ENCODE measurements at regions not wholly inside any gene's neighbourhood (a gene's known extent, or its start where the extent isn't known, plus 50 kb on each side); places are given as distances from the start of the nearest gene placed in this dataset.
"Not testable (repeated sequence)": the region's sequence is repeated elsewhere in the genome, so short reads cannot be mapped to it uniquely, and the experiment has no call there.

GRCh38 chr9:30065888-30066287, 2318.6 kb upstream of the ACO1 start:
- TF ChIP-seq CTCF (conservative IDR thresholded peaks at IDR 0.05): peak; percentile 59
- Histone ChIP-seq H3K36me3 (ENCODE audit: control insufficient read depth, insufficient read depth, low read length) (no peaks in the 10 kb centered on the region), H3K27me3 (ENCODE audit: control insufficient read depth, insufficient read depth, low read length, poor library complexity, severe bottlenecking) (no peaks in the 10 kb centered on the region), H3K27ac (ENCODE audit: low read depth, low read length) (no peak overlapping the region), H3K9me3 (ENCODE audit: control insufficient read depth, low read length) (no peaks in the 10 kb centered on the region), H3K9ac (ENCODE audit: extremely low read depth, low read length, poor library complexity, severe bottlenecking) (no peak overlapping the region), H3K4me3 (ENCODE audit: low read length) (no peak overlapping the region), H3K4me1 (ENCODE audit: control insufficient read depth, insufficient read depth, low read length) (peaks cover 3% of the 10 kb centered on the region)
- H3K27ac Mint-ChIP-seq: no peak overlapping the region
- no peaks in the 10 kb centered on the region for H3K27me3 Mint-ChIP-seq (ENCODE audit: insufficient read depth)
- 88 to 94% methylated on average over 3 to 8 of the region's 8 CpGs for WGBS, 2 experiments (ENCODE audit: insufficient coverage in 1 of 2, insufficient read length in 1 of 2)
- DNase-seq: no peak
- peaks cover 5% of the 10 kb centered on the region for H3K9me3 Mint-ChIP-seq
- H3K36me3 Mint-ChIP-seq (ENCODE audit: low read depth): no peaks in the 10 kb centered on the region
- H3K4me3 Mint-ChIP-seq: no peak overlapping the region
- peaks cover 11% of the 10 kb centered on the region for H3K4me1 Mint-ChIP-seq

- not testable (repeated sequence) for H3K27me3 ChIP-seq (ENCODE audit: control insufficient read depth, insufficient read depth, low read length, poor library complexity, severe bottlenecking); H3K36me3 ChIP-seq (ENCODE audit: control insufficient read depth, insufficient read depth, low read length); H3K27ac ChIP-seq (ENCODE audit: low read depth, low read length); H3K9me3 ChIP-seq (ENCODE audit: control insufficient read depth, low read length); H3K4me1 Mint-ChIP-seq; H3K36me3 Mint-ChIP-seq (ENCODE audit: low read depth); H3K4me1 ChIP-seq (ENCODE audit: control insufficient read depth, insufficient read depth, low read length); H3K27me3 Mint-ChIP-seq (ENCODE audit: insufficient read depth); H3K4me3 Mint-ChIP-seq; DNase-seq; H3K27ac Mint-ChIP-seq; H3K9ac ChIP-seq (ENCODE audit: extremely low read depth, low read length, poor library complexity, severe bottlenecking); H3K9me3 Mint-ChIP-seq; H3K4me3 ChIP-seq (ENCODE audit: low read length)
- 98% methylated on average over 3 of the region's 3 CpGs; no CpG with 5 or more reads in 1 of the 2 experiments for WGBS, 2 experiments (ENCODE audit: insufficient coverage in 1 of 2, insufficient read length in 1 of 2)
These were observed 2315.2 kb upstream of the ACO1 start for GRCh38 chr9:30069236-30069635.

GRCh38 chr9:30075022-30075421, 2309.4 kb upstream of the ACO1 start:
- Mint-ChIP-seq H3K27ac (no peak overlapping the region), H3K9me3 (no peaks in the 10 kb centered on the region), H3K4me3 (no peak overlapping the region), H3K27me3 (ENCODE audit: insufficient read depth) (no peaks in the 10 kb centered on the region), H3K36me3 (ENCODE audit: low read depth) (no peaks in the 10 kb centered on the region), H3K4me1 (no peaks in the 10 kb centered on the region)
- Histone ChIP-seq H3K27me3 (ENCODE audit: control insufficient read depth, insufficient read depth, low read length, poor library complexity, severe bottlenecking) (no peaks in the 10 kb centered on the region), H3K4me1 (ENCODE audit: control insufficient read depth, insufficient read depth, low read length) (no peaks in the 10 kb centered on the region), H3K9ac (ENCODE audit: extremely low read depth, low read length, poor library complexity, severe bottlenecking) (no peak overlapping the region), H3K27ac (ENCODE audit: low read depth, low read length) (no peak overlapping the region), H3K36me3 (ENCODE audit: control insufficient read depth, insufficient read depth, low read length) (no peaks in the 10 kb centered on the region), H3K9me3 (ENCODE audit: control insufficient read depth, low read length) (peaks cover 5% of the 10 kb centered on the region), H3K4me3 (ENCODE audit: low read length) (no peak overlapping the region)
- no peak for TF ChIP-seq CTCF (conservative IDR thresholded peaks at IDR 0.05)
- DNase-seq: no peak
- 82 to 85% methylated on average over 12 to 15 of the region's 15 CpGs for WGBS, 2 experiments (ENCODE audit: insufficient coverage in 1 of 2, insufficient read length in 1 of 2)
